ENCODE measurements at regions not wholly inside any gene's neighbourhood (a gene's known extent, or its start where the extent isn't known, plus 50 kb on each side); places are given as distances from the start of the nearest gene placed in this dataset.

DNA sequence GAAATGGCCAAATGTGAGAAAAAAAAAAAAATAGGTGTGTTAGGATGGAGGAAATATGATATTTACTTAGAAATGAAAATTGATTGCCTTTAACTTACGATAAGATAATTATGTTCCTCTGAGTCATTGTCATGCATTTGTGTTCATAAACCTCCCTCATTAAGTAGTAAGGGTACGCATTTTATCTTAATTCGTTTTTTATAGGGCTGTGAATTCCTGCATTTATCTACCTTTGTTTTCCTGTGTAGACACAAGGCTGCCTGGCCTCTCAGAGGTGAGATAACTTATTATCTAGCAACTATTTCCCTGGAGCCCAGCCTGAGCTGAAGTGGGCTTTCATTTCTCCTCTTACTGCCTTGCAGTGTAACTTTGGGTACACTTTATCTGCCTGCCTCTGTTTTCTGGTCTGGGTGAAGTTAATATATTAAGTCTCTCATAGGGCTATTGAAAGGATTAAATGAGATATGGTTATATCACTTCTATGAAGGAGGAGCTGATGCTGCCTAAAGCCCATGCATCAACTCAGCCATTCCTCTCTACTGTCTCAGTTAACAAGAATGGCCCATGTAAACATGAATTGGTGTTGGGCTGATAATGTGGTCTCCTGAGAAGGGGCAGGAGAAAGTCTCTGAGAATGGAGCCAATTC, 103.8 kb upstream of the KLF4 start:
- TF ChIP-seq, protein P1, sequence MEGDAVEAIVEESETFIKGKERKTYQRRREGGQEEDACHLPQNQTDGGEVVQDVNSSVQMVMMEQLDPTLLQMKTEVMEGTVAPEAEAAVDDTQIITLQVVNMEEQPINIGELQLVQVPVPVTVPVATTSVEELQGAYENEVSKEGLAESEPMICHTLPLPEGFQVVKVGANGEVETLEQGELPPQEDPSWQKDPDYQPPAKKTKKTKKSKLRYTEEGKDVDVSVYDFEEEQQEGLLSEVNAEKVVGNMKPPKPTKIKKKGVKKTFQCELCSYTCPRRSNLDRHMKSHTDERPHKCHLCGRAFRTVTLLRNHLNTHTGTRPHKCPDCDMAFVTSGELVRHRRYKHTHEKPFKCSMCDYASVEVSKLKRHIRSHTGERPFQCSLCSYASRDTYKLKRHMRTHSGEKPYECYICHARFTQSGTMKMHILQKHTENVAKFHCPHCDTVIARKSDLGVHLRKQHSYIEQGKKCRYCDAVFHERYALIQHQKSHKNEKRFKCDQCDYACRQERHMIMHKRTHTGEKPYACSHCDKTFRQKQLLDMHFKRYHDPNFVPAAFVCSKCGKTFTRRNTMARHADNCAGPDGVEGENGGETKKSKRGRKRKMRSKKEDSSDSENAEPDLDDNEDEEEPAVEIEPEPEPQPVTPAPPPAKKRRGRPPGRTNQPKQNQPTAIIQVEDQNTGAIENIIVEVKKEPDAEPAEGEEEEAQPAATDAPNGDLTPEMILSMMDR (IDR thresholded peaks at IDR 0.05): no peak
- no peak for DNase-seq (ENCODE audit: low spot score)

DNA sequence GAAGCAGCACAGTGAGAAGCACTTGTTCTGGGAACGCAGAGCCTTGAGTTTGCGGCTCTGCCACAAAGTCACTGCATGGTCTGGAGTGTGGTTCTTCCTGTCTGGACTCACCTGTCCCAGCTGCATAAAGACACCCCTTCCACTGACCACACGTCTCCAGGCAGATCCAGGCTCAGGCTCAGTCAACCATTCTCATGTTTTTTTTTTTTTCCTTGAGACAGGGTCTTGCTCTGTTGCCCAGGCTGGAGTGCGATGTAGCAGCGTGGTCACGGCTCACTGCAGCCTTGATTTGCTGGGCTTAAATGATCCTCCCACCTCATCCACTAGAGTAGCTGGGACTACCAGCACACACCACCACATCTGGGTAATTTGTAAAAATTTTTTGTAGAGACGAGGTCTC, 102.9 kb upstream of the KLF4 start:
- Histone ChIP-seq H3K27me3 (no peaks in the 10 kb centered on the region), H3K9me3 (no peaks in the 10 kb centered on the region), H3K4me3 (no peak overlapping the region), H3K27ac (no peak overlapping the region), H3K36me3 (no peaks in the 10 kb centered on the region), H3K4me1 (no peaks in the 10 kb centered on the region)
- DNase-seq (ENCODE audit: low spot score): no peak
- TF ChIP-seq, protein P1 (IDR thresholded peaks at IDR 0.05): no peak

More for the DNA sequence above, 103.8 kb upstream of the KLF4 start:
- Histone ChIP-seq H3K4me3 (no peak overlapping the region), H3K27ac (no peak overlapping the region), H3K27me3 (no peaks in the 10 kb centered on the region), H3K36me3 (no peaks in the 10 kb centered on the region), H3K4me1 (no peaks in the 10 kb centered on the region), H3K9me3 (no peaks in the 10 kb centered on the region)

GRCh38 chr9:107591781-107592180, 102.2 kb upstream of the KLF4 start:
- Histone ChIP-seq H3K4me3 (no peak overlapping the region), H3K36me3 (no peaks in the 10 kb centered on the region), H3K9me3 (no peaks in the 10 kb centered on the region), H3K27me3 (no peaks in the 10 kb centered on the region), H3K4me1 (no peaks in the 10 kb centered on the region), H3K27ac (no peak overlapping the region)
- DNase-seq (ENCODE audit: low spot score): no peak
- TF ChIP-seq, protein P1 (IDR thresholded peaks at IDR 0.05): no peak

DNA sequence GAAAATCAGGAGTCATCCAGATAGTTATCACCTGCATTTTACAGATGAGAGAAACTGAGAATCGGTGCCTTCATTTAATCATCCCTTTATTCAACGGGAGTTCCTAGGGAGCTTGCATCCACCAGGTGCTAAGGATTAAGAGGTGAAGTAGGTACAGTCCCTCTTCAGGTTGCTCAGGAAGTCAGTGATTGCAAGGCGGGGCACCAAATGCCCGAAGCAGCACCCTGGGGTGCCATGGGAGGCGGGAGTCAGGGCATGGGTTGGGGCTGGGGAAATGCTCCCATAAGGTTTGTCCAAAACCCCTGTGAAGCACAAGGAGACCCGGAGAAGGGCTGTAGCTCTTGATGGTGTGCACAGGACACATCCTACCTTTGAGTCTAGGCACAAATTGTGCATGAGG, 98.8 kb upstream of the KLF4 start:
- no peaks in the 10 kb centered on the region for H3K27me3 ChIP-seq

DNA sequence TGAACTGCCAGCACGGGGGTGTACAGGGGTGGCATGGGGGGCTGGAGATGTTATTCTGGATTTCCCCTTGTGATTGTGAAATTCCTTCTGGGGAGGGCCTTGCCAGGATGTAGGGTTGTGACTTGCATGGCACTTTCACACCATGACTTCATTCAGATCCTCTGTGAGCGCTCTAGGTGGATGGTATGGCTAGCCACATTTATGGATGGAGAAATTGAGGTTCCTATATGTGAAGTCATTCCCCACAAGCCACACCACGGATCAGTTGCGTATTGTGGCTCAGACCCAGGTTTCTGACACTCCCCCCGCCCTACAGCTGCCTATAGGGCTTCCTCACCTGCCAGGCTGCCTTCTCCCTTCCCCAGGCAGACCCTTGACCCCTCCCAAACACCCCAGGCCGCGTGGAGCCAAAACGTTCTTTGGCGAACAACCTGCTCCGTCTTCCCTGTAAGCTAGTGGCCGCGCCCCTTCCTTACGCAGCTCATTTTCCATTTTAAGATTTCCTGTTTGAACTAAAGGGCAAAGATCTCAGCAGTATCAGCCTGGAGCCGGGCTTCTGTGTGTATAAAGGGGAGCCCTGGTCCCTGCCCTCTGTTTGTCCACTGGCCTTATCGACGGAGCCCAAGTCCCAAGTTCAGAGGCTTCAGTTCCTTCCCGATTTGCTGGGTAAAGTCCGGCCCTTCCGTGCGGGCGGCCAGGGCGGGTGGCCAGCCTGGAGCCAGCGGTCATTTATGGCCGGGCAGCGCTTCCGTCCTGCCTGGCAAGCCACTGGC, 97.8 kb upstream of the KLF4 start:
- Histone ChIP-seq H3K4me1 (no peaks in the 10 kb centered on the region), H3K36me3 (no peaks in the 10 kb centered on the region), H3K27me3 (no peaks in the 10 kb centered on the region), H3K4me3 (peak overlapping the region in 1 of 2 donors; percentile 16), H3K27ac (peak overlapping the region; percentile 68 to 69), H3K9me3 (no peaks in the 10 kb centered on the region)
- TF ChIP-seq, protein P1 (IDR thresholded peaks at IDR 0.05): no peak
- DNase-seq (ENCODE audit: low spot score): peak; percentile 80

More for the DNA sequence above, 98.8 kb upstream of the KLF4 start:
- H3K27ac ChIP-seq: peak overlapping the region in 1 of 2 donors; percentile 68
- H3K36me3 ChIP-seq: no peaks in the 10 kb centered on the region
- H3K4me1 ChIP-seq: no peaks in the 10 kb centered on the region
- no peak for DNase-seq (ENCODE audit: low spot score)
- H3K4me3 ChIP-seq: no peak overlapping the region
- TF ChIP-seq, protein P1 (IDR thresholded peaks at IDR 0.05): no peak
- no peaks in the 10 kb centered on the region for H3K9me3 ChIP-seq
